Gastroesophageal sphincter (tissue), 4 donors: ENCODE measurements at regions not wholly inside any gene's neighbourhood (a gene's known extent, or its start where the extent isn't known, plus 50 kb on each side); places are given as distances from the start of the nearest gene placed in this dataset.
"Not testable (repeated sequence)": the region's sequence is repeated elsewhere in the genome, so short reads cannot be mapped to it uniquely, and the experiment has no call there.

Source experiments
- ATAC-seq: fragments of 150-250 bp; one replicate; pipeline ENCODE4 v1.9.1; 2016; ENCODE audit warnings: mild to moderate bottlenecking, moderate library complexity
- H3K27ac ChIP-seq, 4 donors: fragments of 200-600 bp; sonication (generic) in 3 of 4; 1 replicate in 3 of 4; 2 replicates in 1 of 4; pipeline ENCODE4 v1.5.1; 2016 to 2019
- H3K27me3 ChIP-seq: fragments of 200-600 bp; sonication (generic); one replicate; pipeline ENCODE4 v1.5.1; 2019
- H3K36me3 ChIP-seq, 2 donors: fragments of 200-600 bp; sonication (generic); one replicate each; pipeline ENCODE4 v1.5.1; 2019; ENCODE audit warnings: control low read depth in 1 of 2
- H3K4me1 ChIP-seq, 3 donors: fragments of 200-600 bp; sonication (generic); 1 replicate in 2 of 3; 2 replicates in 1 of 3; pipeline ENCODE4 v1.5.1; 2016 to 2019; ENCODE audit warnings: control low read depth in 2 of 3
- H3K4me3 ChIP-seq, 2 donors: fragments of 200-600 bp; sonication (generic); one replicate each; pipeline ENCODE4 v1.5.1; 2019; ENCODE audit warnings: mild to moderate bottlenecking in 1 of 2, moderate library complexity in 1 of 2
- H3K9me3 ChIP-seq, 3 donors: fragments of 200-600 bp; sonication (generic); one replicate each; pipeline ENCODE4 v1.5.1; 2017 to 2019; ENCODE audit warnings: control low read depth in 2 of 3
- WGBS, 2 donors: methylation state at CpG; one replicate each; pipeline ENCODE4 v1.1.5; 2018; ENCODE audit warnings: low coverage in 1 of 2; 5-methylcytosine and 5-hydroxymethylcytosine counted together

DNA sequence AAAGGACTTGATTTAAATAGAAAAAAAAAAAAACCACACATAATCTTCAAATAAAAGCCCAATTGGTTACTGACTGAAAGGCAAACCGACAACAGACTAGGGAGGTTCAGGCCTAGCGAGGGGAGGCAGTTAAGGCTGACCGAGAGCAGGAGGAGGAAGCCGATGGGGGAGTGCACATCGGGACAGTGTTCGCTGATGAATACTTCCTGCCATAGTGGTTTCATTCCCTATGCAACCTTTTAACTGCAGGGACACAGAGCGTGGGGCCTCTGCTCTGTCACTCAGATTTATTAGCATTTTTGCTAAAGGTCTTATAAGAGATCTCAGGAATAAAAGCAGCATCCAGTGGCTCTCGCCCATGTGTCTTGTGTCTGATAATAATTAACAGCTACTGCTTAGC, 343.2 kb upstream of the CHRNA7 start:
- not testable (repeated sequence) for H3K36me3 ChIP-seq, H3K9me3 ChIP-seq, H3K27ac ChIP-seq, H3K4me1 ChIP-seq, H3K4me3 ChIP-seq, ATAC-seq, H3K27me3 ChIP-seq
- 78 to 87% methylated on average over 4 to 8 of the region's 8 CpGs for WGBS, 2 donors

DNA sequence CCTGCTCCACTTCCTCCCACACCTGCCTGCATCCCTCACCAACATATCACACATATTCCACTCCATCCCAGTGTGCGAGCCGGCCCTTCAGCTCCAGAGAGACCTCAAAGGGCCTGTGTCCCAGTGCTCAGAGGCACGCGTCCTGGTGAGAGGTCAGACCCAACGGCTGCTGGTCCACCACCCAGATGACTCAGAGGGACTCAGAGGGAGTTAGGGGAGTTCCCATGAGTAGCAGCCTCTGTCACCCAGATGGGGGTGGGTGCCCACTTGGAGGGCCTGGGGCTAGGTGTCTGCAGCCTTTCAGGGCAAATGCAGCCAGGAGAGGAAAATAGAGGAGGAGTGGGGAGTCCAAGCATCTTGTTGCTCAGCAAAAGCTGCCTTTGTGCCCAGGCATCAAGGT, 333.8 kb upstream of the CHRNA7 start:
- H3K4me1 ChIP-seq, H3K9me3 ChIP-seq, H3K27me3 ChIP-seq, H3K4me3 ChIP-seq, ATAC-seq, H3K36me3 ChIP-seq, H3K27ac ChIP-seq: not testable (repeated sequence)
- no CpG with 5 or more reads among the region's 5 CpGs for WGBS, 2 donors

DNA sequence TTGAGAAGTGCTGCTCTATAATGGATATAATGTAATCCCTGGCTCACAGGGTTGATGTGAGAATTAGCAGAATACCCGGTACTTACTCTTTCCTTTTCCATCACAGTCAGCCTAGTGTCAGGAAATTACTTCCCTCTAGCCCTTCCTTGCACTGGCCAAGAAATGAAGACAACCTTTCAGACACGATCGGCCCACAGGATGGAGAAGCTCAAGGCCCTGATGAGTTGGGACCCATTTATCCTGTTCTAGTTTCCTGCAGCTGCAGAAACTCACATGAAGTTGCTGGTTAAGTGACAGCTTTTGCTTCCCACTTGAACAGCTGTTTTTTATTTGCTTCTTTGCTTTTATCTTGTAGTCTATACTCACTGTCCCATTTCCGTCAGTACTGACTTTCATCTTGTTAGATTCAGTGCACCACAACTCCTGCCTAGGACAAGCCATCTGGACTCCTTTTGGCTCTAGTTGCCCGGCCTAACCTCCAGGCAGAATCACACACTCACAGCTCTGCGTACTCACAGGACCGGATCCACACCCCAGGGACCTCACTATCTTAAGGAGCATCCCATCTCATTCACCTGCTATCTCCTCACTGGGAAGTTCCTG, 325.1 kb upstream of the CHRNA7 start:
- not testable (repeated sequence) for H3K4me1 ChIP-seq, H3K36me3 ChIP-seq, ATAC-seq, H3K27ac ChIP-seq, H3K27me3 ChIP-seq, H3K9me3 ChIP-seq, H3K4me3 ChIP-seq
- no CpG with 5 or more reads among the region's 7 CpGs for WGBS, 2 donors

DNA sequence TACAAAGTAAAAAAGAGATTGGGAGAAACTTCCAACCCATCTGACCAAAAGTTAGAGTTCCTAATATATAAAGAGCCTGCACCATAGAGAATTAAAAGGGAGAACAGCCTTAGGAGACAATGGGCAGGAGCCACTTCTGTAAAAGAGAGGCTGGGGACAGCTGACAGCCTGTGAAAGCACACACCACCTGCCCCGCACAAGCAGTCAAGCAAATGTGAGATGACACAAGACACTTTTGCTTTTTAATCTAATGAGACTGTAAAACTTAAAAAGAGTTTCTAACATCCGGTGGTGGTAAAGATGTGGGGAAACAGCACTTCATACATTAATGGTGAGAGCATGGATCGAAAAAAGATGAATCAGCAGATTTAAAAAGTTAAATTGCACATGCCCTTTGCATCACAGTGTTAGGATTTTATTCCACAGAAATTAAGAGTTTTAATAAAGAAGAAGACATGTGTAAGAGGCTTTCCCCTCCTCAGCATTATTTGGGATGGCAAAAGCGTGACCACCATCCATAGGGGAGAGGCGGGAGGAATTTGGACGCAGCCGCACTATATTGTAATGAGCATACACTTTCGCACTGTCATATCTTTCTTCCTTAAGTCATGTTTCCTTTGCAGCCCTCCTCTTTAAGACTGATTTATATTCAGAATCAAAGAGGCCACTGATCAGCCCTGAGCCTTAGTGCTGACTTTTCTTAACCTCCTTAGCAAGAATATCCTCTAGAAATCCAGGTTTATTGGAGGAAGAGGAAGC, 322.2 kb upstream of the CHRNA7 start:
- not testable (repeated sequence) for H3K27ac ChIP-seq, H3K4me1 ChIP-seq, H3K4me3 ChIP-seq, H3K9me3 ChIP-seq, H3K27me3 ChIP-seq, ATAC-seq, H3K36me3 ChIP-seq
- WGBS, 2 donors: 100% methylated on average over 1 of the region's 8 CpGs; no CpG with 5 or more reads in 1 of the 2 donors

DNA sequence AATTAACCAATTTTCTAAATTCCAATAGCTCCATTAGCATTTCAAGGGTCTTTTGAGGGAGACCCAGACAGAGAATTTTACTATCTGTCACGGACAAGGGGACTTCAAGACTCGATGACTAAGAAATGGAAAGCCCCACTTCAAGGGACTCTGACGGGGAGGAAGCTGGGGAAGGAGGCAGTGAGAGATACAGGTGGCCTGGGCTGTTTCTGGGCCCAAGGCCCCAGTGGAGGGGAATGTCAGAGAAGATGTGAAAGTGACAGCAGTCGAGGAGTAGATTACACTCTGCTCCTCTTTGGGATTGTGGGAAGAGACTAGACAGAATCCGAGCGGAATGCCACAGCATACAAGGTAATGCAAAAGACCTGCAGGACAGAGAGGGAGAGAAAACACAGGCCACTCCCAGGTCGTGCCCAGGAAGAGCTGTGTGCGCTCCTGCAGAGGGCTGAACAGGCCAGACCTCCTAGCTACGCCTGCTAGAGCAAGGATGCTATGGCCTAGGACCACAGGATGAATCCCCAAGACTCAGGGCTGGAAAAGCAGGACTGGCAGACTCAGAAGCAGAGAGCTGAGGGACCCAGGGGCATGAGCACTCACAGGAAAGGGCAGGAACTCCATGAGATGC, 321.5 kb upstream of the CHRNA7 start:
- ATAC-seq, H3K4me1 ChIP-seq, H3K9me3 ChIP-seq, H3K27me3 ChIP-seq, H3K36me3 ChIP-seq, H3K27ac ChIP-seq, H3K4me3 ChIP-seq: not testable (repeated sequence)
- no CpG with 5 or more reads among the region's 9 CpGs for WGBS, 2 donors

DNA sequence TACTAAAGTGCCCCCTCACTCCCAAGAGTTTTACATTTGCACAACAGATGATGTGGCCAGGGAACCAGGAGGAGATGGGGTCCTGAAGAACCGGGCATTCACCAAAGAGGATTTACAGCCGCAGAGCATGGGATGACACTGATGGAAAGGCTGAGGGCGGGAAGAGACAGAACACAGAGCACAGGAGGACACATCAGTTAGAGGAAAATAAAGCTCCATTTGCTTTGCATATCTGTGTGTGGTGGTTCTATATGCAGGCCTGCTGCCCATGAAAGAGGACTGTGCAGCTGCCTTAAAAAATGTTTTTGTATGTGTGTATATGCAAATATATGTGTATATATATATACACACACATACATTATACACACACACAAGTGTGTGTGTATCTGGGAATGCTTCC, 320.8 kb upstream of the CHRNA7 start:
- not testable (repeated sequence) for H3K36me3 ChIP-seq, H3K4me3 ChIP-seq, H3K4me1 ChIP-seq, H3K27me3 ChIP-seq, H3K9me3 ChIP-seq, H3K27ac ChIP-seq, ATAC-seq
- WGBS, 2 donors: no CpG with 5 or more reads among the region's 3 CpGs

DNA sequence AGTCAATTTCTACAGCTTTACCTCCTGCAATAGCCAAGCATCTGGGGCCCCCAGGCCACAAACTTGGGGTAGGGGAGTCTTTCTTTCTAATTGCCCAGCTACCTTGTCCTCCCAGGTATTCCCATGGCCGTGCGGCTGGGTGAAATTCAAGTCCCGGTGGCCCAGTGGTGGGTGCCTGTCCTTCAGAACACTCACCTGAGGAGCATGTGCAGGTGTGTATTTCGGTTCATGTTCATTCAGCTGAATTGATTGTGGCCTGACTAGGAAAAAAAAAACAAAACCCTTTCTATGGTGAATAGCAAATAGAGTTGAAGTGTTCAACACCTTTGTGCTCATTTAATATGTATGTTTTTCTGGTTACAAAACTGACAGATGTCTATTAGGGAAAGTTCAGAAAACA, 319.5 kb upstream of the CHRNA7 start:
- not testable (repeated sequence) for H3K9me3 ChIP-seq, H3K36me3 ChIP-seq, H3K4me1 ChIP-seq, H3K4me3 ChIP-seq, H3K27me3 ChIP-seq, H3K27ac ChIP-seq, ATAC-seq
- no CpG with 5 or more reads among the region's 4 CpGs for WGBS, 2 donors

DNA sequence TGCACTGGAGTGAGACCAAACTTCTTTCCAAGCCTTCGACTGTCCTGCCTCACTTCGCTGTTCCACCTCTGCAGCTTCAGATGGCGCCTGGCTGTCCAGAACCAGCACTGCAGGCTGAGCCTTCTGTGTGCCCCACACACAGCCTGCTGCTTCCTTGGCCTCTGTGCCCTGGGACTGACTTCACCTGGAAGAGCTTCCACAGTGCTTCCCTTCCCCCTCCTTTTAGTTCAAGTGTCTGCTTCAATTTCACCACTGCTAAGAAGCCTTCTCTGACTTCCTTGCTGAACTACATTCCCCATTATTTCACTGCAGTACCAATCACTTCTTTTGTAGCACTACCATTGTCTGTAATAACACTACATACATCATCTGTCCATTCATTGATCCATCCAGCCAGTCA, 315.1 kb upstream of the CHRNA7 start:
- not testable (repeated sequence) for H3K9me3 ChIP-seq, H3K36me3 ChIP-seq, H3K4me3 ChIP-seq, H3K4me1 ChIP-seq, ATAC-seq, H3K27ac ChIP-seq, H3K27me3 ChIP-seq
- no CpG with 5 or more reads among the region's 3 CpGs for WGBS, 2 donors

DNA sequence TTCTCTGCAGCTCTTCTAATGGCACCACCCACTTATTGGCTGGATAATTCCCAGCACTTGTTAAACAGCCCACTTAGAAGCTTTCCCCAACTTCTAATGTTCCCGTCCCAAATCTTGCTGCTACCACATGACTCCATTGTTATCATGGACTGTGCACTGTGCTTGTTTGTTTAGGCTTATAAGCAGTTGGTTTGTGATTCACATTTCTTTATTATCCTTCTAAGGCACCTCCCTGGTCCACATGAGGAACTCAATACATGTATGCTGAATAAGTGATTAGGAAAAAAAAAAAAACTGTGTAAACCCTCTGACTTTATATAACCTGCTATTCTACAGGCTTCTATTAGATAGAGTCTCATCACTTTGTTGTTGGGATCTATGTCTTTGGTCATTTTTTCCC, 311.7 kb upstream of the CHRNA7 start:
- not testable (repeated sequence) for H3K36me3 ChIP-seq, H3K27ac ChIP-seq, H3K4me3 ChIP-seq, H3K27me3 ChIP-seq, H3K9me3 ChIP-seq, ATAC-seq, H3K4me1 ChIP-seq
- no CpG with 5 or more reads among the region's 1 CpG for WGBS, 2 donors

DNA sequence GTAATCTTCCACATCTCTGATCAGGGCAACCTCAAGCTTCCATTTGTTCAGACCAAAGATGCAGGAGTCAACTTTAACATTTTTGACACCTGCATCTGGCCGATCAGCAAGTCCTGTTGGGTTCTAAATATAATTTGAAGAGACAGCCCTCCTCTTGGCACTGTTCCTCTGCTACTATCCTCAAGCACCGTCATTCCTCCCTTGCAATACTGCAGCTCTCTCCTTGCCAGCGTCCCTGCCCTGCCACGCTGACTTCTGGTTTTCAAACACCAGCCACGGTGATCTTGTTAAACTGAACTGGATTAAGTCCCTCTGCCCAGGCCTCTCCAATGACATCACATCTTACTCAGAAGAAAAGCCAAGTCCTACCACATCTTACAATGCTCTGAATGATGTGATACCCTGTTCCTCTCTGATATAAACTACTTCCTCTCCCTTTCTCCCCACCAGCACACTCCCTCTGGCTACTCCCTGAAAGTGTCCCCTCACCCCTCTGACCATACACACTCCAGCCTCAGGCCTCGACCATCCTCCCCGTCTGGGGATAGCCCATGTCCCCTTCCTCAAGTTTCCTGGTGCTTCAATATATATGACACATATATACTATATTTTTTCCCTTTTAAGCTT, 310.8 kb upstream of the CHRNA7 start:
- not testable (repeated sequence) for H3K4me3 ChIP-seq, H3K4me1 ChIP-seq, ATAC-seq, H3K9me3 ChIP-seq, H3K27me3 ChIP-seq, H3K27ac ChIP-seq, H3K36me3 ChIP-seq
- WGBS, 2 donors: 29 to 33% methylated on average over 5 to 7 of the region's 7 CpGs

DNA sequence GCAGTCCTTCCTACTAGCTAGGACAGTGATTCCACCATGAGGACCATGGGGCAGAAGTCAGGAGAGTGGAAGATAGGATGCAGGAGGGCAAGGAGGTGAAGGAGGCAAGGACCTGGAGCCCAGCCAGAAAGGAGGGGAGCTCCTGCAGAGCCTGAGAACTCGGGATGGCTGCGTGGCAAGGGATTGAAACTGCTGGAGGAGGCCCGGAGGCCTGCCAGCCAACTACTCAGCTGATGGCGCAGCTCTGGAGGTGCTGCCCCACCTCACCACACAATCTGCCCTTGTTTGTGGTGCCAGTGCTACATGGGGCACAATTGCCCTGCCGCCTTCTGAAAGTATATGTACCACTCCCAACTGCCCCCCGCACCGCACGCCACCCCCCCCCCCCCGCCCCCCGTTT, 307.3 kb upstream of the CHRNA7 start:
- H3K4me1 ChIP-seq, H3K36me3 ChIP-seq, H3K27me3 ChIP-seq, H3K27ac ChIP-seq, H3K9me3 ChIP-seq, ATAC-seq, H3K4me3 ChIP-seq: not testable (repeated sequence)
- whole genome bisulfite sequencing, 2 donors: 91% methylated on average over 5 of the region's 10 CpGs; no CpG with 5 or more reads in 1 of the 2 donors

DNA sequence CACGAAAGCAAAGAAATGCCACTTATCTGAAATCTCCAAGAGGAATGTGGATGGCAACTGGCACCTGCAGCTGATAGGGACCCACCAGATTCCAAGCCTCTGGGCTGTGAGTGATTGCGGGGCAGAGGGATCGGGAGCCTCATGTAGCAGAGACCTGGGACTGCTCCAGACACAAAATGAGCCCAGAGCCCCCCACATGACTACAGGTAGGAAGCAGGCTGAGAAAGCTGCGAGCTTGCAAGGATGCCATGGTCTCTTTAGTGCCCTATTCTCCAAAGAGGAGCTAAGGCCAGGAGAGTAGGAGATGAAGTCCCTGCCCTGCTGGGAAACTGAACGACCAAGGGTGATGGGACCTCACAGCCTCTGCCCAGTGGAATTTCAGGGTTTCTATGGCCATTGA, 305.4 kb upstream of the CHRNA7 start:
- H3K4me3 ChIP-seq, H3K27me3 ChIP-seq, H3K4me1 ChIP-seq, H3K9me3 ChIP-seq, H3K36me3 ChIP-seq, H3K27ac ChIP-seq, ATAC-seq: not testable (repeated sequence)
- WGBS, 2 donors: 60 to 81% methylated on average over 1 to 4 of the region's 5 CpGs

DNA sequence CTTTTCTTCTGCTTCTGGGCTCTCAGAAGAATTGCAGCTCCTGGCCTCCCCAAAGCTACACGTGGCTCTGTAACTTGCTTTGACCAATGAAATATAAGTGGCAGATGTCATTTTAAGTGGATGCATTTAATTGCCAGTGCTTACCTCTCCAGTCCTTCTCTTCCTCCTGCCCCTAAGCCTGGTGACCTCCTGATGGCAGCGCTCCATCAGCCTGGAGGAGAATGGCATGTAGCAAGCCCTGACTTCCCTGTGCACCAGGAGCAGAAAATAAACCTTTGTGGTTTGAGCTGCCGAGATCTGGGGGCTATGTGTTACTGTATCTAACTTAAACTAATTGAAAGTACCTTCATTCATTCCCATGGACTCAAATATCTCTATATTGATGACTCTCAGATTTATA, 304.7 kb upstream of the CHRNA7 start:
- ATAC-seq: not testable (repeated sequence)

More for the DNA sequence above, 304.7 kb upstream of the CHRNA7 start:
- not testable (repeated sequence) for H3K9me3 ChIP-seq, H3K4me3 ChIP-seq, H3K27me3 ChIP-seq, H3K36me3 ChIP-seq, H3K27ac ChIP-seq, H3K4me1 ChIP-seq
- 46 to 57% methylated on average over 1 to 2 of the region's 3 CpGs for WGBS, 2 donors
